ENCODE measurements at regions not wholly inside any gene's neighbourhood (a gene's known extent, or its start where the extent isn't known, plus 50 kb on each side); places are given as distances from the start of the nearest gene placed in this dataset.

- Histone ChIP-seq H3K27me3 (ENCODE audit: insufficient read depth, poor library complexity, severe bottlenecking) (no peaks in the 10 kb centered on the region), H3K27ac (replicated peaks) (no peak overlapping the region), H3K4me3 (replicated peaks; ENCODE audit: insufficient read depth, low read length) (no peak overlapping the region)
- no peak for DNase-seq (ENCODE audit: low read depth in 1 of 2, low spot score in 1 of 2)
- TF ChIP-seq CTCF (IDR thresholded peaks at IDR 0.05; ENCODE audit: insufficient read depth, low read length) (no peak), REST (IDR thresholded peaks at IDR 0.05; ENCODE audit: insufficient replicate concordance, low read depth) (no peak), POLR2AphosphoS5 (IDR thresholded peaks at IDR 0.05; ENCODE audit: low read depth) (no peak), SPI1 (IDR thresholded peaks at IDR 0.05; ENCODE audit: borderline replicate concordance, low read depth) (no peak), GABPA (IDR thresholded peaks at IDR 0.05; ENCODE audit: low read depth) (no peak)
Measured at GRCh38 chr6:166101819-166102419, 65.7 kb downstream of the TBXT start.

GRCh38 chr6:166097914-166098522, 69.6 kb downstream of the TBXT start:
- Histone ChIP-seq H3K27me3 (ENCODE audit: insufficient read depth, poor library complexity, severe bottlenecking) (no peaks in the 10 kb centered on the region), H3K4me3 (replicated peaks; ENCODE audit: insufficient read depth, low read length) (no peak overlapping the region), H3K27ac (replicated peaks) (no peak overlapping the region)
- peak in 1 of 2 experiments; percentile 27 for DNase-seq (ENCODE audit: low read depth in 1 of 2, low spot score in 1 of 2)
- no peak for TF ChIP-seq POLR2AphosphoS5 (IDR thresholded peaks at IDR 0.05; ENCODE audit: low read depth)
- TF ChIP-seq CTCF (IDR thresholded peaks at IDR 0.05; ENCODE audit: insufficient read depth, low read length): peak; percentile 69
- TF ChIP-seq GABPA (IDR thresholded peaks at IDR 0.05; ENCODE audit: low read depth): no peak

GRCh38 chr6:166087852-166088251, 79.8 kb downstream of the TBXT start:
- Histone ChIP-seq H3K4me3 (replicated peaks; ENCODE audit: insufficient read depth, low read length) (no peak overlapping the region), H3K27ac (replicated peaks) (no peak overlapping the region)
- DNase-seq (ENCODE audit: low read depth in 1 of 2, low spot score in 1 of 2): no peak

More at GRCh38 chr6:166087852-166088251, 79.8 kb downstream of the TBXT start:
- H3K27me3 ChIP-seq (ENCODE audit: insufficient read depth, poor library complexity, severe bottlenecking): peaks cover 2% of the 10 kb centered on the region
- TF ChIP-seq CTCF (IDR thresholded peaks at IDR 0.05; ENCODE audit: insufficient read depth, low read length) (no peak), SPI1 (IDR thresholded peaks at IDR 0.05; ENCODE audit: borderline replicate concordance, low read depth) (no peak), GABPA (IDR thresholded peaks at IDR 0.05; ENCODE audit: low read depth) (no peak), REST (IDR thresholded peaks at IDR 0.05; ENCODE audit: insufficient replicate concordance, low read depth) (no peak), POLR2AphosphoS5 (IDR thresholded peaks at IDR 0.05; ENCODE audit: low read depth) (no peak)

All from HL-60 (cell line).